PC-3 (cell line): ENCODE measurements at regions not wholly inside any gene's neighbourhood (a gene's known extent, or its start where the extent isn't known, plus 50 kb on each side); places are given as distances from the start of the nearest gene placed in this dataset.

Experiments
- ATAC-seq: fragments of 200-7000 bp; cut with Tn5 transposase; 2 replicates; pipeline ENCODE4 v1.9.1; 2020; ENCODE audit warnings: mild to moderate bottlenecking, moderate library complexity
- BruUV-seq: library from RNA; stranded (reverse); fragments of 400-500 nt; replicated peaks from 2 replicates; lab custom pipeline; 2021; lab: Mats Ljungman, UMichigan
- CTCF ChIA-PET: fragments of 300-600 bp; sonication (Branson Sonifier 250); formaldehyde crosslinking; loops from one replicate; lab custom pipeline; 2022; ENCODE audit warnings: antibody characterized with exemption; lab: Charles Lee
- POLR2A ChIA-PET: fragments of 300-600 bp; sonication (Branson Sonifier 250); formaldehyde crosslinking; loops from one replicate; lab custom pipeline; 2022; ENCODE audit warnings: antibody characterized with exemption; ENCODE audit not compliant: unreplicated experiment; lab: Charles Lee
- DNase-seq: peaks from one replicate; pipeline ENCODE4 v3.0.0-alpha.2; 2015
- H2AFZ ChIP-seq: fragments of 300-600 bp; sonication (generic); 2 replicates; pipeline ENCODE4 v1.6.0; 2016; ENCODE audit warnings: antibody characterized with exemption, low read length
- H3F3A ChIP-seq: fragments of 300-600 bp; sonication (generic); one replicate; pipeline ENCODE4 v1.6.0; 2017; ENCODE audit warnings: antibody characterized with exemption, low read length, control low read depth, mild to moderate bottlenecking; ENCODE audit not compliant: unreplicated experiment
- H3K27ac ChIP-seq: fragments of 300-600 bp; sonication (generic); 2 replicates; pipeline ENCODE4 v1.5.1; 2016; ENCODE audit warnings: mild to moderate bottlenecking, low read length
- H3K27me3 ChIP-seq: fragments of 300-600 bp; sonication (generic); 2 replicates; pipeline ENCODE4 v1.6.1; 2016; ENCODE audit warnings: low read length, mixed read lengths
- H3K36me3 ChIP-seq: fragments of 300-600 bp; sonication (generic); 2 replicates; pipeline ENCODE4 v1.6.1; 2016; ENCODE audit warnings: low read depth, mixed run types, low read length, mixed read lengths
- H3K4me1 ChIP-seq: fragments of 300-600 bp; sonication (generic); 2 replicates; pipeline ENCODE4 v1.5.1; 2016; ENCODE audit warnings: low read length; ENCODE audit not compliant: insufficient read depth
- H3K4me2 ChIP-seq: fragments of 300-600 bp; sonication (generic); 2 replicates; pipeline ENCODE4 v1.6.0; 2016; ENCODE audit warnings: low read length
- H3K4me3 ChIP-seq: fragments of 300-600 bp; sonication (generic); 2 replicates; pipeline ENCODE4 v1.5.1; 2016; ENCODE audit warnings: mild to moderate bottlenecking, low read length, mixed read lengths
- H3K79me2 ChIP-seq: fragments of 300-600 bp; sonication (generic); 2 replicates; pipeline ENCODE4 v1.6.1; 2017; ENCODE audit warnings: low read length, mixed read lengths
- H3K9ac ChIP-seq: fragments of 300-600 bp; sonication (generic); 2 replicates; pipeline ENCODE4 v1.6.0; 2016; ENCODE audit warnings: mild to moderate bottlenecking, low read length
- H3K9me2 ChIP-seq: fragments of 300-600 bp; sonication (generic); replicated peaks from 2 replicates; pipeline ENCODE4 v1.6.1; 2016; ENCODE audit warnings: mixed run types, low read length, mixed read lengths
- H3K9me3 ChIP-seq: fragments of 300-600 bp; sonication (generic); 2 replicates; pipeline ENCODE4 v1.6.1; 2016; ENCODE audit warnings: low read length, mixed read lengths
- H4K20me1 ChIP-seq: fragments of 300-600 bp; sonication (generic); 2 replicates; pipeline ENCODE4 v1.6.1; 2016; ENCODE audit warnings: low read length, mixed read lengths
- EZH2 ChIP-seq: fragments of 300-600 bp; sonication (generic); IDR thresholded peaks from one replicate; pipeline ENCODE4 v1.6.1; 2017; ENCODE audit warnings: antibody characterized with exemption, mild to moderate bottlenecking, low read length; ENCODE audit not compliant: unreplicated experiment
- EZH2phosphoT487 ChIP-seq: fragments of 300-600 bp; sonication (generic); IDR thresholded peaks from 2 replicates; pipeline ENCODE4 v1.6.1; 2018; ENCODE audit warnings: mild to moderate bottlenecking, antibody characterized with exemption, low read length, borderline replicate concordance
- intact Hi-C: fragments of 100-400 bp; cut with micrococcal nuclease; formaldehyde crosslinking; loops from 2 replicates; pipeline ENCODE4 v1.9.0; 2023
- TF ChIP-seq, protein P1 (sequence below): fragments of 300-600 bp; sonication (generic); conservative IDR thresholded peaks from 2 replicates; pipeline ENCODE4 v1.5.1; 2017; ENCODE audit warnings: antibody characterized with exemption, low read depth, mild to moderate bottlenecking, low read length

DNA sequence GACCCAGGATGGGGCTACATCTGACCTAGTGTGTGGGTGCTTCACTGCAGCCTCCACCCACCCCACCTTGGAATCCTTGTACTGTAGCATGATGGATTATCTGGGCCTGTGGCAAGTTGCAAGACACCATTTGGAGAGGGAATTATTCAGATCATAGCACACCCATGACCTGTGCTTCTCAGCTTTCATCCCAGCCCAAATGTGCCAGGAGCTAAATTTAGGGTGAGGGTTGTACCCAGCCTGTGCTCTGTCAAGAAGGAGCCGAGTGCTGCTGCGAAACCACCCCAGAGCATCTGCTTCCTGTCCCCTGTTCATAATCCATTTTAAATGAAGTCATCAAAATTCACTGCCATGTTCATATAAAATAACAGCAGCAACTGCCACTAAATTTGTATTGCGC, 394.5 kb downstream of the SHANK2 start:
- no peak overlapping the region for H3K4me2 ChIP-seq
- POLR2A ChIA-PET = no interaction called here
- H3K36me3 ChIP-seq = no peaks in the 10 kb centered on the region
- DNase-seq (no peak), ATAC-seq (no peak)
- no peaks in the 10 kb centered on the region for H3K27me3 ChIP-seq
- TF ChIP-seq, protein P1, sequence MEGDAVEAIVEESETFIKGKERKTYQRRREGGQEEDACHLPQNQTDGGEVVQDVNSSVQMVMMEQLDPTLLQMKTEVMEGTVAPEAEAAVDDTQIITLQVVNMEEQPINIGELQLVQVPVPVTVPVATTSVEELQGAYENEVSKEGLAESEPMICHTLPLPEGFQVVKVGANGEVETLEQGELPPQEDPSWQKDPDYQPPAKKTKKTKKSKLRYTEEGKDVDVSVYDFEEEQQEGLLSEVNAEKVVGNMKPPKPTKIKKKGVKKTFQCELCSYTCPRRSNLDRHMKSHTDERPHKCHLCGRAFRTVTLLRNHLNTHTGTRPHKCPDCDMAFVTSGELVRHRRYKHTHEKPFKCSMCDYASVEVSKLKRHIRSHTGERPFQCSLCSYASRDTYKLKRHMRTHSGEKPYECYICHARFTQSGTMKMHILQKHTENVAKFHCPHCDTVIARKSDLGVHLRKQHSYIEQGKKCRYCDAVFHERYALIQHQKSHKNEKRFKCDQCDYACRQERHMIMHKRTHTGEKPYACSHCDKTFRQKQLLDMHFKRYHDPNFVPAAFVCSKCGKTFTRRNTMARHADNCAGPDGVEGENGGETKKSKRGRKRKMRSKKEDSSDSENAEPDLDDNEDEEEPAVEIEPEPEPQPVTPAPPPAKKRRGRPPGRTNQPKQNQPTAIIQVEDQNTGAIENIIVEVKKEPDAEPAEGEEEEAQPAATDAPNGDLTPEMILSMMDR = no peak
- TF ChIP-seq EZH2phosphoT487 (no peak), EZH2 (no peak)
- no peak overlapping the region for H3K27ac ChIP-seq
- CTCF ChIA-PET = no interaction called here
- no peaks in the 10 kb centered on the region for H4K20me1 ChIP-seq
- no peaks in the 10 kb centered on the region for H3K79me2 ChIP-seq
- no peaks in the 10 kb centered on the region for H3K9me2 ChIP-seq
- no peaks in the 10 kb centered on the region for H3K4me1 ChIP-seq
- no peak overlapping the region for H3K9ac ChIP-seq
- H3K4me3 ChIP-seq = no peak overlapping the region
- no peaks in the 10 kb centered on the region for H3K9me3 ChIP-seq
- intact Hi-C loops = no loop called here
- BruUV-seq = no TSS peak
- H2AFZ ChIP-seq = no peak overlapping the region
- no peaks in the 10 kb centered on the region for H3F3A ChIP-seq

DNA sequence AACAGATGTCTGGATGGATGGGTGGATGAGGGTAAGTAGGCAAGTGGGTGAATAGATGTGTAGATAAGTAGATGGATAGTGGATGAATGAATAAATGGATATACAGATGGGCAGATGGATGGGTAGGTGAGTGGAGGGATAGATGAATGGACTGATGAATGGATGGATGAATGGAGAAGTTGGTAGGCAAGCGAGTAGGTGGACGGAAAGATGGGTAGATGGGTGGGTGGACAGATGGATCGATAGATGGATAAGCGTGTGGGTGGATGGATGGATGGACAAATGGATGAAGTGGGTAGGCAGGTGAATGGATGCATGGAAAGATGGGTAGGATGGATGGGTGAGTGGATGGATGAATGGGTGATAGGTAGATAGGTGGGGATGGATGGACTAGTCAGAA, 393.2 kb downstream of the SHANK2 start:
- Histone ChIP-seq H2AFZ (no peak overlapping the region), H3K4me3 (no peak overlapping the region), H3K9ac (no peak overlapping the region), H3K36me3 (no peaks in the 10 kb centered on the region), H3K79me2 (no peaks in the 10 kb centered on the region), H3K9me3 (no peaks in the 10 kb centered on the region), H3K9me2 (no peaks in the 10 kb centered on the region), H3K4me2 (no peak overlapping the region), H4K20me1 (no peaks in the 10 kb centered on the region), H3F3A (no peaks in the 10 kb centered on the region), H3K27ac (no peak overlapping the region), H3K4me1 (no peaks in the 10 kb centered on the region), H3K27me3 (no peaks in the 10 kb centered on the region)
- ChIA-PET POLR2A (no interaction called here), CTCF (no interaction called here)
- no peak for ATAC-seq
- TF ChIP-seq EZH2 (no peak), EZH2phosphoT487 (no peak)
- TF ChIP-seq, protein P1 = no peak
- no peak for DNase-seq
- no TSS peak for BruUV-seq
- intact Hi-C loops = no loop called here

DNA sequence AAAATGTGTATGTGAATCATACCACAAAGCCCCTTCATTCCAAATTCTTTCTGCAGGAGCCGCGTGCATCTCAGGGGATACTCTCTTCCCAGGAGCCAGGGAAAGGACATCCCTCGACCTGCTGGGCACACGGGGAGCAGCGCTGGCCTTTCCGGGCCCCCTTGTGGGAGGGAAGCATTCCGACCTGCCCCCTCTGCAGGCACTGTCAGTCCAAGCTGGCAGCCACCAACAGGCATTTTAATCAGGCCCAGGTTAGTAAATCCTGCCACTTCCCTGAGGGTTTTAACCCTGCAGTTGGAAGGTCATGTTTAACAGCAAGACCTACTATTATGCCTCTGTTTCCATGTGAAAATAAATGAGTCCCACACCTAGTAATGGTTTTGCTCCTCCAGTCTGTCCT, 391.5 kb downstream of the SHANK2 start:
- TF ChIP-seq, protein P1 = no peak
- no peak for TF ChIP-seq EZH2
- no peak for TF ChIP-seq EZH2phosphoT487
- intact Hi-C loops = no loop called here
- Histone ChIP-seq H3K9me2 (no peaks in the 10 kb centered on the region), H4K20me1 (no peaks in the 10 kb centered on the region), H3K79me2 (no peaks in the 10 kb centered on the region), H3K4me3 (no peak overlapping the region), H3K4me1 (no peaks in the 10 kb centered on the region), H3K27me3 (no peaks in the 10 kb centered on the region), H3K9me3 (no peaks in the 10 kb centered on the region), H2AFZ (no peak overlapping the region), H3F3A (no peaks in the 10 kb centered on the region), H3K36me3 (no peaks in the 10 kb centered on the region), H3K27ac (no peak overlapping the region), H3K9ac (no peak overlapping the region), H3K4me2 (no peak overlapping the region)
- ATAC-seq (no peak), DNase-seq (no peak)
- ChIA-PET CTCF (no interaction called here), POLR2A (no interaction called here)
- BruUV-seq = no TSS peak
